HFF-Myc (cell line): ENCODE measurements at regions not wholly inside any gene's neighbourhood (a gene's known extent, or its start where the extent isn't known, plus 50 kb on each side); places are given as distances from the start of the nearest gene placed in this dataset.
"Not testable (repeated sequence)": the region's sequence is repeated elsewhere in the genome, so short reads cannot be mapped to it uniquely, and the experiment has no call there.

Source experiments
- DNase-seq: peaks from one replicate; pipeline ENCODE4 v3.0.0-alpha.2; 2011; ENCODE audit warnings: low read depth; ENCODE audit errors: extremely low read depth
- H3K4me3 ChIP-seq: replicated peaks from 2 replicates; pipeline ENCODE4 v1.5.1; 2011; ENCODE audit warnings: low read depth, mild to moderate bottlenecking, control low read depth, low read length
- TF ChIP-seq, protein P1 (sequence below): IDR thresholded peaks from 2 replicates; pipeline ENCODE4 v1.5.1; 2012; ENCODE audit warnings: mild to moderate bottlenecking, low read depth, low read length, control low read depth; ENCODE audit errors: missing control alignments

DNA sequence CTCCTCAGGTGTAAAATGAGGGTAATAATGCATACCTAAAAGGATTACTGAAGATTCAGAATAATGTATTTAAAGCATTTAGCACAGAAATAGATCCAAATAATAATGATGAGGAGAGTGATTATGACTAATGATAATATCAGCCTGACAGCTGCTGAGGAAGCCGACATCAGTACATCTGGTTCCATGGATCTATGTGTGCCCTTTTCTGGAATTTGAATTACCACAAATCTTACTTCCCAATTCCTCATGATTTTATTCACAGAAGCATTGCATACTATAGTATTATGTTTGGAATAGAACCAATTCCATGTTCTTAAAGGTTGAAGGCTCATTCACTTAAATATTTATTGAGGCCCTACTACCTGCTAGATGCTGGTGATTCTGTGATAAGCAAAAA is 248.9 kb upstream of the THUMPD2 start:
- H3K4me3 ChIP-seq = no peak overlapping the region
- DNase-seq = no peak
- TF ChIP-seq, protein P1, sequence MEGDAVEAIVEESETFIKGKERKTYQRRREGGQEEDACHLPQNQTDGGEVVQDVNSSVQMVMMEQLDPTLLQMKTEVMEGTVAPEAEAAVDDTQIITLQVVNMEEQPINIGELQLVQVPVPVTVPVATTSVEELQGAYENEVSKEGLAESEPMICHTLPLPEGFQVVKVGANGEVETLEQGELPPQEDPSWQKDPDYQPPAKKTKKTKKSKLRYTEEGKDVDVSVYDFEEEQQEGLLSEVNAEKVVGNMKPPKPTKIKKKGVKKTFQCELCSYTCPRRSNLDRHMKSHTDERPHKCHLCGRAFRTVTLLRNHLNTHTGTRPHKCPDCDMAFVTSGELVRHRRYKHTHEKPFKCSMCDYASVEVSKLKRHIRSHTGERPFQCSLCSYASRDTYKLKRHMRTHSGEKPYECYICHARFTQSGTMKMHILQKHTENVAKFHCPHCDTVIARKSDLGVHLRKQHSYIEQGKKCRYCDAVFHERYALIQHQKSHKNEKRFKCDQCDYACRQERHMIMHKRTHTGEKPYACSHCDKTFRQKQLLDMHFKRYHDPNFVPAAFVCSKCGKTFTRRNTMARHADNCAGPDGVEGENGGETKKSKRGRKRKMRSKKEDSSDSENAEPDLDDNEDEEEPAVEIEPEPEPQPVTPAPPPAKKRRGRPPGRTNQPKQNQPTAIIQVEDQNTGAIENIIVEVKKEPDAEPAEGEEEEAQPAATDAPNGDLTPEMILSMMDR = no peak

- DNase-seq = not testable (repeated sequence)
These were observed 246.2 kb upstream of the THUMPD2 start for GRCh38 chr2:40025276-40025675.

GRCh38 chr2:40020997-40021396 is 241.9 kb upstream of the THUMPD2 start:
- TF ChIP-seq, protein P1 = no peak
- no peak overlapping the region for H3K4me3 ChIP-seq
- DNase-seq = no peak

More at GRCh38 chr2:40025276-40025675, 246.2 kb upstream of the THUMPD2 start:
- H3K4me3 ChIP-seq = not testable (repeated sequence)

DNA sequence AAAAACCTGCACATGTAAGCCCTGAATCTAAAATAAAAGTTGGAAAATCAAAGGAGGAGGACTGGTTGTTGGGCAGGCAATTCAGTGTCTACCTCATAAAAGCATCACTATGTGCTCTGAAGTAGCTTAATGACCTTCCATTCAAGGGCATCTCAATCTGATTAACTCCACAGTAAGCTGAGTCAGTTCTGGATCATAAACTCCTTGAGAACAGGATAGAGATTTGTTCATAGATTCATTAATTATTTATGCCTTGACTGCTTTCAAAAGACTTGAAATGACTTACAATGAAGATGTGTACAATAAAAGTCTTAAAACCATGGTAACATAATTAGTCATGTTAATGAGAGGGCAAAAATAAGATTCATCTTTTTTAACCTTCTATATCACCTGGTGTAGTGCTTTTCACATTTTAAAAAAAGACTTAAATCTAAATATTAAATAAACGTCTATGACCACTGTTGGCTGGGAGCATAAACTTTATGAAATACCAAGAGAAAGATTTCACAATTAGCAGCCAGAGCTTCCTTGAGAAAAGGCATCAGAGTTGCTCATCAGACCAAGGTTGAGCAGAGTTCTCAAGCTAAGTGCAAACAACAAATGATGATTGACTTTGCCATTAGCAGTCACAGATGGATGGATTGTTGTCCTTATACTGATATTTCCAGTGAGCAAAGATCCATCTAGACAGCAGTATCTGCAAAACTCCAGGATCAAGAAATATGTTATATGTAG is 237.3 kb upstream of the THUMPD2 start:
- TF ChIP-seq, protein P1 = no peak
- no peak for DNase-seq
- no peak overlapping the region for H3K4me3 ChIP-seq

GRCh38 chr2:40013962-40014361 is 234.9 kb upstream of the THUMPD2 start:
- not testable (repeated sequence) for H3K4me3 ChIP-seq, DNase-seq

DNA sequence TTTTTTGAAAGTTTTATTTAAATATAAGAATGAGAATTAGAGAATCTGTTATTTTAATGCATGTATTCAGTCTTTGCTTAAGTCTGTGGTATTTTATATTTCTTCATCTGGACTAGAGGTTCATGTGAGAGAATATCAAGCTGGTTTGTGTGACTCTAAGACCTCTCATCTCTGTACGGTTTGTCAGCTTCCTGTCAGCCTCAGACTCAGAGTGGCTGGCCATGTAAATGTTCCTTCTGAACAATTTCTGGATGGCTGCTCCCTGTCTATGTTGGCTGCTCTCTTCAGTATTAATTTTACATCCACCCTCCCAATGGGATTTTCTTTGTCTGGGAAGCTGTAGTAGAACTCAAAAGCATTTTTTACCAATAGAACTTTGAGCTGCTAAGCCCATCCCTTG is 225.3 kb upstream of the THUMPD2 start:
- TF ChIP-seq, protein P1 = no peak
- no peak for DNase-seq
- no peak overlapping the region for H3K4me3 ChIP-seq

GRCh38 chr2:40002339-40002738 is 223.3 kb upstream of the THUMPD2 start:
- TF ChIP-seq, protein P1 = no peak
- H3K4me3 ChIP-seq = no peak overlapping the region
- no peak for DNase-seq

- TF ChIP-seq, protein P1 = no peak
- no peak for DNase-seq
These were observed 220.8 kb upstream of the THUMPD2 start for GRCh38 chr2:39999864-40000263.

More at GRCh38 chr2:39999864-40000263, 220.8 kb upstream of the THUMPD2 start:
- no peak overlapping the region for H3K4me3 ChIP-seq
